Limb (tissue), 2 donors: ENCODE measurements at regions not wholly inside any gene's neighbourhood (a gene's known extent, or its start where the extent isn't known, plus 50 kb on each side); places are given as distances from the start of the nearest gene placed in this dataset.
"Not testable (repeated sequence)": the region's sequence is repeated elsewhere in the genome, so short reads cannot be mapped to it uniquely, and the experiment has no call there.

Source experiments
- DNase-seq, 2 donors: peaks; one replicate each; pipeline ENCODE4 v3.0.0-alpha.2; 2016; ENCODE audit errors: extremely low spot score in 2 of 2

DNA sequence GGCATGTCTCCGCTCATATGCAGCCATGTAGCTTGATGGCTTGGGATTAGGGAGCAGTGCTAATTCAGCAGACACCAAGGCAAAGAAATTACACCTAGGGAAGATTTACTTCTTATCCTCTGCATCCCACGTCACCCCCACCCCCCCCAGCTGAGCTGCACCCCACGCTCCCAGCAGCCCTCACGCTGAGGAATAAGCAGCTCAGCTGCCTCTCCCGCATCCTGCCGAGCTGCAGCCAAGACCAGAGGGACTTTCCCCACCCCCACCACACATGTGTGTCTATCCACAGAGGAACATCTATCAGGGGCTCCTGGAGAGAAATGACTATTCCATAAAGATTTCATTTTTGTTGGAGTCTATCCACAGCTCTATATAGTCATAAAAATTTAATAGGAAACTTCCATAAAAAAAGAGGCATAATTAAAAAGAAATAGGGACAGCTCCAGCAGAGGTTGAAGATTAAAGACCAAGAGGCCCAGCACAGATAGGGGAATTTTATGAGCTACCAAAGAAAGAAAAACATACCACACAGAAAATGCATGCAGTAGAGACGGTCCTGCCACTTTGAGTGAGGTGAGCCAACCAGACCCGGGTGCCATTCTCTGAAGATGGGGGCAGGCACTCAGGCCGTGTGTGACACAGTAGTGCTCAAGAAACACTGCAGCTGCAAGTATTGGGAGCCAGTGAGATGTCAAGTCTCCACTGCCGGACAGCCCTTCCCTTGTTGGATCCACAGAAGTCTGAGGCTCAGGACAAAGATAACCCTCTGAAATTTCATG lies 274.8 kb downstream of the BCL2L11 start:
- DNase-seq, result peak; percentile 25 to 37

- not testable (repeated sequence) for DNase-seq
Measured at GRCh38 chr2:111400598-111401253, 280.0 kb downstream of the BCL2L11 start.

- not testable (repeated sequence) for DNase-seq
Measured at GRCh38 chr2:111401270-111402140, 280.8 kb downstream of the BCL2L11 start.

DNA sequence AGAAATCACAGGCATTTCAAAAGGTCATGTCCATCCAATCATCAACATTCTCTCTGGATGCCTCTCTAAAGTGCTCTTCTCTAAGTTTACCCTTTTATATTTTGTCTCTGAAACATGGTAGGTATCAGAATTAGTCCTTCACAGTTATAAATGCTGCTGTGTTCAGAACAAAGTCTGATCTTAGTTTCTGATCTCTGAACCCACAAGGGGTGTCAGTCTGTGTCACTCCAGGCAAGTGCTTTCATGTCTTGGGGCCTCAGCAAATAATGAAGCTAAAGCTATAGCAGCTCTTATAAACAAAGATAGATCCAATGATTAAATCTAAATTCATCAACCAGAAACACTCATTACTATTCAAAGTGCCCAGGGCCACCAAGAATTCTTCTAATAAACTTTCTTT lies 281.7 kb downstream of the BCL2L11 start:
- not testable (repeated sequence) for DNase-seq

GRCh38 chr2:111403287-111403686 lies 282.6 kb downstream of the BCL2L11 start:
- not testable (repeated sequence) for DNase-seq

DNA sequence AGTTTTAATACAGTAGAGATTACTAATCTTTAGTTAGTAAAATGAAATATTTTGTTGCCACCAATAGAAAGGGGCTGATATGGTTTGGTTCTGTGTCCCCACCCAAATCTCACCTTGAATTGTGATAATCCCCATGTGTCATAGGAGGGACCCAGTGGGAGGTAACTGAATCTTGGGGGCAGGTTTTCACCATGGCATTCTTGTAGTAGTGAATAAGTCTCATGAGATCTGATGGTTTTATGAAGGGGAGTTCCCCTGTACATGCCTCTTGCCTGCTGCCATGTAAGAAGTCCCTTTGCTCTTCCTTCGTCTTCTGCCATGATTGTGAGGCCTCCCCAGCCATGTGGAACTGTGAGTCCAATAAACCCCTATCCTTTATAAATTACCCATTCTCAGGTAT lies 285.9 kb downstream of the BCL2L11 start:
- not testable (repeated sequence) for DNase-seq

- not testable (repeated sequence) for DNase-seq
Measured at GRCh38 chr2:111407632-111408194, 287.0 kb downstream of the BCL2L11 start.

DNA sequence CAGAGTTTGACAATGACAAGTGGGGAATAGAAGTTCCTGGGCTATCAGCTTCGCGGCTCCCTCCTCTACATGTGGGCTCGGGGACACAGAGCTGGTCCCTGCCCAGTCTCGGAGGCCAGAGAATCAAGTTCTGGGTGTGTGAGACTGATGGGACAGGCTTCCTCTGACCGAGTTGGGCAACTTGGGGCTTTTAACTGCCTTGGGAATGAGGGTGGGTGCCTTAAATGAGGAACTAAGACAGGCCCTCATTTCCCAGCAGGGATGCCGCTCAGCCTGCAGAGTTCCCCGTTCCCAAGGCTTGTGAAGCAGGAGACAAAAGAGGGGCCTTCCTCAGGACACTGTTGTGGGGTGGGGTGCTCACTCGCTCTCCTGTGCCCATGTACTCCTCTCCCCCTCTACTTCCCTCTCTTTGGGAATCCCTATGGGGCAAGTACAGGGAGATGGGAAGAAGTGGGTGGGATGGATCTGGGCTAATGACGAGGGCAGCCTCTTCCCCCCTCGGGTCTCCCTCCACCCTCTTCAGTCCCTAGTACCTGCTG lies 290.2 kb downstream of the BCL2L11 start:
- not testable (repeated sequence) for DNase-seq

DNA sequence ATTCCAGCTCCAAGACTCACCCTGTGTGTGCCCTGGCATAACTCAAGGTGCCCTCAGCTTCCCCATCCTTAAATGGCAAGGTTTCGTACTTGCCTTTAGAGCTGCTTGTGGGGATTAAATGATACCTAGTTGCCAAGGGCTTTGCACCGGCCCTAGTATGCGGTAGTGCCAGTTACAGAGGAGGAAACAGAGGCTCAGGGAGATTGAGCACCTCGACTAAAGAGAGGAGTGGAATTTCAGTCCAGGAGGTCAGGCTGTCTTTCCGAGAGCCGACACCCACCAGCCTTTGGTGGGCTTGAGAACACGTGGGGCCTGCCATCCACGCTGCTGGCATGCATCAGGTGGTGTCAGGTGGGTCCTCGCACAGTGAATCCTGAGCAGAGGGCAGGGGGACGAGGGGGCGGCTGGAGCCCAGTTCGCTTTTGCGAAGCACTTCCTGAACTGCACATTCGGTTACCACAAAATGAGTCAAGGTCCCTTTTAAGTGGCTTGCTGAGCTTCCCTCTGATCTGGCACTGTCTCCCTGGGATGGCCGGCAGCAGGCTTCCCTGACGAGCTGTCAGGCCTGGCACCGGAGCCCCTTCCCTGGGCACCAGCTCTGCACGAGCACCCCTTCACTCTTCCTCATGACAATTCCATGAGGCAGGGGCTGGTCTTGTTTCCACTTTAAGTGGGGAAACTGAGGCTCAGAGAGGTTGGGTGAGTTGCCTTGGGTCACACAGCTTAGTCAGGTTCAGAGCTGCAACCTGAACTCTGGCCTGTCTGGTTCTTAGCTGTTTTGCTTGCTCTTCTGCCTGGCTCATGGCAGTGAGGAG lies 291.4 kb downstream of the BCL2L11 start:
- DNase-seq, result not testable (repeated sequence)

DNA sequence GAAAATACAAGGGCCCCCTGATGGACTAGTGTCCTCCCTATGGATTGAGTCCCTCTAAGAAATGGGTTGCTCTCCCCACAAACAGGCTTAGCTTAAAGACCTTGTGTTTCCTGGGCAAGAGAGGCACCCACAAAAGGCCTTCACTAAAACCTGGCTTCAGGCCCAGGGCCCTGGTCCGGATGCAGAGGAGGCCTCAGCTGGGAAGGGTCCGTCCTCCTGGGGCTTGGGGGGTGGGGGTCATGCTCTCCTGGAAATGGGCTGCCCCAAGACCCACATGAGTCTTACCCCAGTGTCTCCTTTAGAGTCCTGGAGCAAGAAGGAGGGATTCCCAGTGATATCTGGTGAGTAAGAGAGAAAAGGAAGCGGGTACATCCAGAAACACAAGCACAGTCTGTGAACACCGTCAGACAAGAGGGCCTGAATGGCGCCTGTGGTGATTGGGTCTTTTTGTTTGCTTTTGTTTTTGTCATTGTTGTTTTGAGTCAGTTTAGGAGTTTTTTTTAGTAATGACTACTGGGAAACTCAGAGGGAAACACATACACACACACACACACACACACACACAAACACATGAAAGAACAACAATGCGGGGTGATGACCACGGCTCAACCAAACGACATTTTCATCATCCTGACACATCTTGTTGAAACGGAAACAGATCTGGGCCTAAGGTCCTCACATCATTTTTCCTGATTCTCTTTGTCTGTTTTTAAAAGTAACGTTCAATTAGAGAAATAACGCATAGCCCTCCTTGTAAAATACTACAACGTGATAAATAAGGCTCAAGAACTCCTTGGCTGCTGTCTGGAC lies 292.3 kb downstream of the BCL2L11 start:
- not testable (repeated sequence) for DNase-seq

GRCh38 chr2:111413950-111414349 lies 293.2 kb downstream of the BCL2L11 start:
- not testable (repeated sequence) for DNase-seq

- peak in 1 of 2 donors; percentile 1 for DNase-seq
Measured at GRCh38 chr2:111415765-111416743, 295.3 kb downstream of the BCL2L11 start.

GRCh38 chr2:111417026-111417425 lies 296.3 kb downstream of the BCL2L11 start:
- DNase-seq, result not testable (repeated sequence)

DNA sequence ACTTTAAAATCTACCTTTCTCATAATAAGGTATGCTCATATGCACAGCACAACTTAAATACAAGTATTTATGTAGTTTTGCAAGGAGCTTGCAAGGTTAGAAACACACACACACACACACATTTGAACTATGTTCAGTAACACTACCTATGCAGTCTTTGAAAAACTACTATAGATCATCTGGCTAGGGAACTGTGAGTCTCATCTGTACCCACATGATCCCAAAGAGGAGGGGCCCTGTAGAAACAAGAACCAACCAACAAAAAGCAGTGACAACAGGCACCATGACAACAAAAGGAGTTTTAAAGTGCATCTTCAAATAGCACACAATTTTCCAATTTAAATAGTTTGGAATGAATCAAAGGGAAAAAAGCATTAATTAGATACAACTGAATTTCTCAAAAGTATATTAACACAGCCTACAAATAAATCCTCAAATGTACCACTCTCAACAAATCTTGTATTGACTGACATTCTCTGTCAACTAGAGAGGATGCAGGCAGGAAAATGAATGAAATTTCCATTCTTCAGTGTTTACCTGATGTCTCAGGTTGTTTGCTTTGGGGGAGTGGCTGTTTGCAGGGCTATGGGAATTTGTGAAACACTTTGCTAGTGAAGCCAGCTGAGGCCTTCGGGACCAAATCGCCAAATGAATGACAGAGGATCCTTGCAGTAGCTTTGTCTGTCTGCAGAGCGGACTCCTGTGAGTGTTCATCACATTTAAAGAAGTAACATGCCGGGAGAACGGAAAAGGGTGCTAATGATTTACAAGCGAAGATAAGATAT lies 297.6 kb downstream of the BCL2L11 start:
- DNase-seq, result not testable (repeated sequence)

DNA sequence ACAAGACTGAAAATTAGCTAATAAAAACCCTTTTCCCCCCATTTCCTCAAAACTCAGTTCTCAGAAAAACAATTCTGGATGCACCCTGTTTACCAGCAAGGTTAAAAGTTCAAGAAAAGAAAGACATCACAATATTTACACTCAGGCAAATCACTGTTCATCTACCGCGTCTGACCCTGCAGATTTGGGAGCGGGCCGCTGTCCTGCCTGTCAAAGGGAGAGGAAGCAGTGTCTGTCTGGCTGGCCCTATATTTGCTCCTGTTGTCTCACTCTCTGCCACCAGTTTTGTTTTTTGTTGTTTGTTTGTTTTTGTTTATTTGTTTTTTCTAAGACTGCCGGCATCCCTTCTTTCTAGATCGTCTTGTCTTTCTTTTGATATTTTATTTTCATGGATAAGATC lies 299.4 kb downstream of the BCL2L11 start:
- DNase-seq, result not testable (repeated sequence)

GRCh38 chr2:111420835-111421234 lies 300.1 kb downstream of the BCL2L11 start:
- not testable (repeated sequence) for DNase-seq

DNA sequence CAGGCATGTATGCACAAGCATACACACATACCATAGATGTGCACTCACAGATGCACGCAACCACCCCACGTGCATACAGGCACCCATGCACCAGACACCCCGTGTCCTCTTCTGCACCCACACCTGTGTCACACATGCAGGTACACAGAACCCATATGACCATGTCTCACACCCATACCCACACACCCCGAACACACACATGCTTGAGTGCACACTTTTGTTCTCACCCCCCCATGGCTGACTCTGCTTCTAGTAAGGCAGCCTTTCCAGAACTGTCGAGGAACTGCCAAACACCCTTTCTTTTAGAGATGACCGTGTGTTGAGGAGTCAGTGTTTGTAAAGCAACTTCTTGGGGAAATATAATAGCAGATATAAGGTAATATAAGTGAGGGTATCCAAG lies 301.2 kb downstream of the BCL2L11 start:
- not testable (repeated sequence) for DNase-seq
